SK-N-SH (cell line): ENCODE measurements at regions not wholly inside any gene's neighbourhood (a gene's known extent, or its start where the extent isn't known, plus 50 kb on each side); places are given as distances from the start of the nearest gene placed in this dataset.

Source experiments
- MXI1 ChIP-seq: IDR thresholded peaks from 2 replicates; pipeline ENCODE4 v1.6.1; 2012; ENCODE audit warnings: mild to moderate bottlenecking, low read depth, low read length, improper control_type of control experiment
- POLR2AphosphoS5 ChIP-seq: IDR thresholded peaks from 2 replicates; pipeline ENCODE4 v1.6.1; 2012; ENCODE audit warnings: low read depth, low read length
- RAD21 ChIP-seq: IDR thresholded peaks from 2 replicates; pipeline ENCODE4 v1.6.1; 2012; ENCODE audit warnings: mild to moderate bottlenecking, low read length
- TF ChIP-seq, protein P1 (sequence below): fragments of 200-600 bp; sonication (generic); IDR thresholded peaks from 2 replicates; pipeline ENCODE4 v1.6.1; 2017; ENCODE audit warnings: antibody characterized with exemption, mild to moderate bottlenecking, moderate library complexity

GRCh38 chr20:52847029-52847660, 125.0 kb upstream of the TSHZ2 start:
- TF ChIP-seq, protein P1, sequence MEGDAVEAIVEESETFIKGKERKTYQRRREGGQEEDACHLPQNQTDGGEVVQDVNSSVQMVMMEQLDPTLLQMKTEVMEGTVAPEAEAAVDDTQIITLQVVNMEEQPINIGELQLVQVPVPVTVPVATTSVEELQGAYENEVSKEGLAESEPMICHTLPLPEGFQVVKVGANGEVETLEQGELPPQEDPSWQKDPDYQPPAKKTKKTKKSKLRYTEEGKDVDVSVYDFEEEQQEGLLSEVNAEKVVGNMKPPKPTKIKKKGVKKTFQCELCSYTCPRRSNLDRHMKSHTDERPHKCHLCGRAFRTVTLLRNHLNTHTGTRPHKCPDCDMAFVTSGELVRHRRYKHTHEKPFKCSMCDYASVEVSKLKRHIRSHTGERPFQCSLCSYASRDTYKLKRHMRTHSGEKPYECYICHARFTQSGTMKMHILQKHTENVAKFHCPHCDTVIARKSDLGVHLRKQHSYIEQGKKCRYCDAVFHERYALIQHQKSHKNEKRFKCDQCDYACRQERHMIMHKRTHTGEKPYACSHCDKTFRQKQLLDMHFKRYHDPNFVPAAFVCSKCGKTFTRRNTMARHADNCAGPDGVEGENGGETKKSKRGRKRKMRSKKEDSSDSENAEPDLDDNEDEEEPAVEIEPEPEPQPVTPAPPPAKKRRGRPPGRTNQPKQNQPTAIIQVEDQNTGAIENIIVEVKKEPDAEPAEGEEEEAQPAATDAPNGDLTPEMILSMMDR: no peak
- no peak for TF ChIP-seq POLR2AphosphoS5
- no peak for TF ChIP-seq MXI1
- TF ChIP-seq RAD21: no peak
